ENCODE measurements at regions not wholly inside any gene's neighbourhood (a gene's known extent, or its start where the extent isn't known, plus 50 kb on each side); places are given as distances from the start of the nearest gene placed in this dataset.

DNA sequence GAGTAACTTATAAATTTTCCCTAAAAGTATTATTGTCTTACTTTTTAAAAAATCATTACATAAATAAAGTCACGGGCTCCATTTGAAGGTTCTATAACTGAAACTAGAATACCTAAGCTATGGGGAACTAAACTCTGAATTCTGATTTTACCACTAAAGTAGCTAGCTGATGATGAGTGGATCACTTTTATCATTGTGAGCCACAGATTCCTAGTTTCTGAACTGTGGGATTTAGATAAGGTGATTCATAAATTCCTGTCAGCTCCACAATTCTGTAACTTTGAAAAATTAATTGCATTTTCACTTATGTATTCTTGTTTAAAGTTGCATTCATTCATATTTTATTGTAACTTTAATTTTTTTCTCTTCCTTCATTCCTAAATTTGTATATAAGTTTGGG, 540.9 kb downstream of the GBA3 start:
- intact Hi-C loops (cut with DNase I): no loop called here
- H3K36me3 ChIP-seq: no peaks in the 10 kb centered on the region
- TF ChIP-seq CTCF (IDR thresholded peaks at IDR 0.05): no peak
- H3K4me1 ChIP-seq: peaks cover 0 to 21% (median 5%) of the 10 kb centered on the region in 9 donors
- H3K9me3 ChIP-seq: no peaks in the 10 kb centered on the region
- WGBS, 2 donors: 87 to 88% methylated on average over 1 of the region's 1 CpG
- H3K27me3 ChIP-seq: no peaks in the 10 kb centered on the region
- H3K27ac ChIP-seq: no peak overlapping the region
- no peak overlapping the region for H3K4me3 ChIP-seq
- no peak for DNase-seq
- no peak for ATAC-seq

- no peak for TF ChIP-seq CTCF (IDR thresholded peaks at IDR 0.05)
- Histone ChIP-seq H3K27ac (no peak overlapping the region), H3K9me3 (no peaks in the 10 kb centered on the region), H3K36me3 (no peaks in the 10 kb centered on the region), H3K4me3 (no peak overlapping the region), H3K4me1 (peaks cover 0 to 18% (median 5%) of the 10 kb centered on the region in 9 donors), H3K27me3 (no peaks in the 10 kb centered on the region)
- WGBS, 2 donors: 77 to 79% methylated on average over 2 of the region's 2 CpGs
- ATAC-seq (no peak), DNase-seq (no peak)
- intact Hi-C loops (cut with DNase I): no loop called here
Observed at GRCh38 chr4:23232987-23233386, 540.2 kb downstream of the GBA3 start.

DNA sequence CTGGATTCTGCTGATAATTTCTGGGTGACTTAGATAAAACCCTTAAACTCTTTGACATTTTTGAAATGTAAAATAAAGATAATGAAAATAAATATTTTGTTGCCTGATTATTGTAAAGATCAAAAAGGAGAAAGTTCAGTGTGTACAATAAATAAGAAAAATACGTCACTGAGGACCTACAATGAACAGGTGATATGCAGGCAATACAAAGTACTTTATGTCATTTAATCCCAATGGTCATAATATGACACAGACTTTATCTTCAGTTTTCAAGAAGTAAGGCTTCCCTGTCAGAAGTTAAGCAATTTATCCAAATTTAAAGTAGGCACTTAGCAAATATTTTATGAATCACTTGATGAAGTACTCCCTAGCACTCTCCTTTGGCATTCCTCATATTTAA, 532.8 kb downstream of the GBA3 start:
- no peaks in the 10 kb centered on the region for H3K4me1 ChIP-seq
- DNase-seq: no peak
- ATAC-seq: no peak
- no peaks in the 10 kb centered on the region for H3K36me3 ChIP-seq
- TF ChIP-seq CTCF (IDR thresholded peaks at IDR 0.05): no peak
- H3K27me3 ChIP-seq: no peaks in the 10 kb centered on the region
- WGBS, 2 donors: 76 to 78% methylated on average over 1 of the region's 1 CpG
- H3K9me3 ChIP-seq: no peaks in the 10 kb centered on the region
- no peak overlapping the region for H3K4me3 ChIP-seq
- intact Hi-C loops (cut with DNase I): no loop called here
- no peak overlapping the region for H3K27ac ChIP-seq

GRCh38 chr4:23224684-23225420, 532.1 kb downstream of the GBA3 start:
- no peak for DNase-seq
- intact Hi-C loops (cut with DNase I): no loop called here
- no peak overlapping the region for H3K4me3 ChIP-seq
- no peaks in the 10 kb centered on the region for H3K4me1 ChIP-seq
- H3K36me3 ChIP-seq: no peaks in the 10 kb centered on the region
- no peaks in the 10 kb centered on the region for H3K27me3 ChIP-seq
- no peak overlapping the region for H3K27ac ChIP-seq
- 55 to 63% methylated on average over 4 of the region's 4 CpGs for WGBS, 2 donors
- ATAC-seq: no peak
- no peaks in the 10 kb centered on the region for H3K9me3 ChIP-seq
- TF ChIP-seq CTCF (IDR thresholded peaks at IDR 0.05): no peak
